GM19452 (cell line): ENCODE measurements at regions not wholly inside any gene's neighbourhood (a gene's known extent, or its start where the extent isn't known, plus 50 kb on each side); places are given as distances from the start of the nearest gene placed in this dataset.

Experiments
- ATAC-seq: cut with Tn5 transposase; IDR thresholded peaks from one replicate; pipeline ENCODE4 v1.9.1; 2021; ENCODE audit not compliant: unreplicated experiment

DNA sequence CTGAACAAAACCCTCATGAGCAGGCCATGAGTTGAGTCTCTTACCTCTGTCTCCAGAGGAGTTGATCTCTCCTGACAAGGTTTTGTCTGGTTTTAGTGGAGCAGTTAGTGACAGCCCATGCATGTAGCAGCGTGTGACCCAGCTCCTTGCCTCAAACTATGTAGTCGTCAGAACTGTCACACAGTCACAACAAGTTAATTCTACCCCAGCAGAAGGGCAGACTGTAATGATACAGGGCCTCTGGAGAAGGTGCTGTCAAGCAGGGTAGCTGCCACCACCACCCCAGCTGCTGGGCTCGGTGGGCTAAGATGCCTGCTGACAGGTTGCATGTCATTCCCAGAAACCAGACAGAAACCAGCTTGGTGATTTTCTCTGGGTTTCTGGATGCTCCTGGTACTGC is 194.5 kb downstream of the PSAT1 start:
- no peak for ATAC-seq

DNA sequence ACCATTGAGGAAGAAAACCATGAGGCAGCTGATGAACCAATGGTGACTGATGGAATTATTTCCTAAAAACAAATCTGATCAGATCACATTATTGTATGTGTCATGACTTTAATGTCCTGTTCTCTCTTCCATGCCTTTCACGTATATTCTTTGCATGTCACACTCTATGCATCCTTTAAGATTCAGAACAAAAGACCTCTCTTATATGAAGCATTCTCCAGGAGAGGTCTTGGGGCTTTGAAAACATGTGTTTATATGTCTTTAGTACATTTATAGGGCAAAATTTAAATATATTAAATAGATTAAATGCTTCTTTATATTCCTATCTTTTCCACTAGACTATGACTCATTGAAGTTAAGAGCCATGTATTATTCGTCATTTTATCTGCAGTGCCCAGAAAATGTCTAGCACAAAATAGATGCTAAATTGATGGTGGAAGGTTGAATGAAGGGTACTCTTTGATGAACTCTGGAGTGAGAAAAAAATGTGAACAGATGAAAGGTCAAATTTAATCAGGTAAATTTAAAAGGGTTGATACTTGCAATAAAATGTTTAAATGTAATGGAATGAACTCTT is 196.3 kb downstream of the PSAT1 start:
- no peak for ATAC-seq

GRCh38 chr9:78502566-78502965 is 205.6 kb downstream of the PSAT1 start:
- ATAC-seq, result no peak

- no peak for ATAC-seq
These were observed 208.6 kb downstream of the PSAT1 start for GRCh38 chr9:78505546-78505945.

GRCh38 chr9:78507037-78507436 is 210.1 kb downstream of the PSAT1 start:
- no peak for ATAC-seq

DNA sequence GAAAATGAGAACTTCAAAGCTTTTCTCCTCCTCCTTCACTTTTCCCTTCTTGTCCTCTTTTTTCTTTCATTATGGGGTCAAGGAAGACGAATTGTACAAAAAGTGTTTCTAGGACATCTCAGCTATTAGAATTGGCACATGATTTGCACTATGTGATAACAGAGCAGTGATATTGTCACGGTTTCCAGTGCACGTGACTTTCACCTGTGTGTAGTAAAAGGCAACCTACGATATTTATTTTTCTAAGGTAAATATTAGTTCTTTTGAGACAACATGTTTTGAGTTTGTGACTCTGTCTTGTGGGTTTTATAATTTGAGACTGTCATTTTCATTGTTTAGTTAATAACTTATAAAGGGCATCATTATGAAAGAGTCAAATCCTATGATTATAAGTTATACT is 213.1 kb downstream of the PSAT1 start:
- ATAC-seq, result no peak

GRCh38 chr9:78515108-78515507 is 218.2 kb downstream of the PSAT1 start:
- ATAC-seq, result no peak

GRCh38 chr9:78519786-78520185 is 222.9 kb downstream of the PSAT1 start:
- ATAC-seq, result no peak

DNA sequence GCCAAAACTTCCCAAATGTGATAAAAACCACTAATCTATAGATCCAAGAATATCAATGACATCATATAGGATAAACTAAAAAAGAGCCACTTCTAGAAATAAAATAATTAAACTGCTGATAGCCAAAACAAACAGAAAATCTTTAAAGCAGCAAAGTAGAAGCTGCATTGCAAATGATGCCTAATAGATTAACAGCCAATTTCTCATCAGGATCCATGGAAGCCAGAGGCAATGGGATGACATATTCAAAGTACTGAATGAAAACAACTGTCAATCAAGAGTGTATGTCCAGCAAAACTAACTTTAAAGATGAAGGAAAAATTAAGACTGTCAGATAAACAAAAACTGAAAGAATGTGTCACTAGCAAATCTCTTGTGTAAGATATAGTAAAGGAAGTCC is 224.8 kb downstream of the PSAT1 start:
- no peak for ATAC-seq

- no peak for ATAC-seq
These were observed 229.1 kb downstream of the PSAT1 start for GRCh38 chr9:78525986-78526560.

GRCh38 chr9:78533500-78533899 is 236.6 kb downstream of the PSAT1 start:
- ATAC-seq, result no peak

DNA sequence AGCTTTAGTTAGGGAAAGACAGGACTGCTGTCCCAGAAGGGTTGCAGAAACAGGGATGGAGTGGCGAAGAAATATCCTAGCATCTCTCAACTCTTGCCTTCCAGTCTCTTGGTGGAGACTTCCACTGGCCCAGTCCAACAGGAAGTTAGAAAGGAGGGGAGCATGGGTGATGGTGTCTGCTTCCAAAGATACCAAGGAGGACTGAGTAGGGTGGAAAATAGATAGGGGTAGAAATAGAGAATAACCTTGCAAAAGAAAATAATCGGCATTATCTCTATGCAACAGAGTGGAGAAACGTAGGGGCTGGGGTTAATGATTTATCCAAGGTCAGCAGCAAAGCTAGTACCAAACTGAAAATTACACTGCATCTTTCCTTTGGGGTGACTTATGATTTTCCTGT is 242.3 kb downstream of the PSAT1 start:
- no peak for ATAC-seq

- no peak for ATAC-seq
These were observed 243.0 kb downstream of the PSAT1 start for GRCh38 chr9:78539904-78540303.

DNA sequence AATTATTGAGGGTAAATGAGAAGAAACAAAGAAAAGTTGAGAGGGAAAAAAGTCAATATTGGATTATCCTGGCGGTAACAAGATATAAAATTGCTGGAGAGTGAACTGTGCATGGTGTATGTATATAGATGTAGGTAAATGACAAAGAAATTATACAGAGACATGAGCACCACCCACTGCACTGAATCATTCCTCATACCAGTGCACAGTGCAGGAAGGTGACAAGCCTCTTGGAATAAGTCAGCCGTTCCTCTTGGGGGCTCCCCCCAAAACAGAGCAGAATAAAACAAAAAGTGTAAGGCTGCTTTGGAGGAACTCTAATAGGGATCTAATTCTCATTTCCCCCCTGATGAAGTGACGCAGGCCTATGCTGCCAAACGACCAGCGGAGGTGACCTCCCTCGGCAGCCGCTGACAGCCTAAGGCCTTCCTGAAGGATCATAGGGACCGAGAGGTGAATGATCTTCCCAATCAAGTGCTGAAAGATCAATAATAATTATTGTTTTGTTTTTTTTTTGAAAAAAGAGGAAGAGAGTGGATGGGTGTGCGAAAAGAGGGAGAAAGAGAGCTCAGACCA is 245.0 kb downstream of the PSAT1 start:
- ATAC-seq, result no peak

DNA sequence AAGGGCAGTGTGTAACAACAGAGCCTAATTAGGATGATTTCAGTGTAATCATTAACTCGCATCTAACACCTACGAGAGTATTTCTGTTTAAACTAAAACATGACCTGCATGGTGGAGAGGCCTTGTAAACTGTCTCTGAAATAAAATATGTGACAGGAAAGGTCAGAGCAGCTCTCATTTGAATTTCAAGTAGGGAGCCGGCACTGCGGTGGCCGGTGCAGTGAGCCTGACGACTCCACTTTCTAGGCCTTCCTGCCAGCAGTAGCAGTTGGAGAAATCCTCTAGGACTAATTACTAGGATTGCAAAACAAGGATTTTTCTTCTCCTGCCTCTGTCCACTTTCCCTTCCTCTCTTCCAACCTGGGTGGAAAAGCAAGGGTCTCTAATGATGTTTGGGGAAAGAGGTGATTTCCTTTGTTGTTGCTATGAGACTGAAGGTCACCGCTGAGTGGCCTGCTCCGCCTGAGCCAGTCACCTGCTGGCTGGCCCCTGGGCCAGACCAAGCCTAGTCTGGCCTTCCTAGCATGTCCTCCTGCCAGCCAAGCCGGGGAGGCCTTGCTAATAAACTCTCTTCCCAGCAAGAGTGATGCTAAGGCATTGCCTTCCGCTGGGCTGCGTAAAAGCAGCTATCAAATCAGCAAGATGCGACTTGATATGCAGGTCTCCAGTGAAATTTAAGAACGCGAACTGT is 245.7 kb downstream of the PSAT1 start:
- ATAC-seq, result no peak

DNA sequence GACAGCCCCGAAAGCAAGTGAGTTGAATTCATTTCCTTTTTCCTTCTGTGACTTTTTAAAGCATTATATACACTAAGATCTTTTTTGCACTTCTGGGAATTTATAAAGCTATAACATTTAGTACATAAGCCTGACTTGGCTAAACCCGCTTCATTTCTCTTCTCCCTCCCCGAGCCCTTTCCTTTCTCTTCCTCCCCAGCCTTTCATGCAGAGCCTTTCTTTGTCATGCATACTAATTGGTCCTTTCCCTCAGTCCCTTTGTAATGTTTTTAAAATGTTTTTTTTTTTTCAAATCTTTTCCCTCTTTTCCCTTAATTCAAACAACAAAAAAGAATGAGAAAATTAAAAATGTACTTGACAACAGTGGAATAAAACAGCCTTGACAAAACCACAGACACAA is 246.4 kb downstream of the PSAT1 start:
- ATAC-seq, result no peak

- no peak for ATAC-seq
These were observed 247.3 kb downstream of the PSAT1 start for GRCh38 chr9:78544230-78544629.

GRCh38 chr9:78547831-78548230 is 250.9 kb downstream of the PSAT1 start:
- no peak for ATAC-seq

GRCh38 chr9:78548670-78549069 is 251.7 kb downstream of the PSAT1 start:
- no peak for ATAC-seq

- no peak for ATAC-seq
These were observed 252.8 kb downstream of the PSAT1 start for GRCh38 chr9:78549711-78550110.

GRCh38 chr9:78552802-78553201 is 255.9 kb downstream of the PSAT1 start:
- ATAC-seq, result no peak

DNA sequence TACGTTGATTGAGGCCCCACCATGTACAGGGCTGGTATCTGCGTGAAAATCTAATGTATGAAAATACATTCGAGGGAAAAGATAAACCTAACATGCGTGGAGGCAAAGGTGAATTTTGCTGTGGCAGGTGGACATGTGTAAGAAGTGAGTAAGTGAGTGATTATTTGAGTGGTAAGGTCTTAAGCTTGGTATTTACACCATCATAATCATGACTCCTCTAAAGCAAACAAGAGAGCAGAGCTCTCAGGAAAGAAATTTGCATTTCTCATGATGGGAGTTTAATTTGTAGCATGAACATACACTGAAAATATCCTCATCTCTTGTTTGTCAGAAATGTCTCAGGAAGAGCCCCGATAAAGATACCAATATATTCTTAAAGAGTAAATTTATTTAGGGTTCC is 260.6 kb downstream of the PSAT1 start:
- no peak for ATAC-seq
